ENCODE measurements at regions not wholly inside any gene's neighbourhood (a gene's known extent, or its start where the extent isn't known, plus 50 kb on each side); places are given as distances from the start of the nearest gene placed in this dataset.

DNA sequence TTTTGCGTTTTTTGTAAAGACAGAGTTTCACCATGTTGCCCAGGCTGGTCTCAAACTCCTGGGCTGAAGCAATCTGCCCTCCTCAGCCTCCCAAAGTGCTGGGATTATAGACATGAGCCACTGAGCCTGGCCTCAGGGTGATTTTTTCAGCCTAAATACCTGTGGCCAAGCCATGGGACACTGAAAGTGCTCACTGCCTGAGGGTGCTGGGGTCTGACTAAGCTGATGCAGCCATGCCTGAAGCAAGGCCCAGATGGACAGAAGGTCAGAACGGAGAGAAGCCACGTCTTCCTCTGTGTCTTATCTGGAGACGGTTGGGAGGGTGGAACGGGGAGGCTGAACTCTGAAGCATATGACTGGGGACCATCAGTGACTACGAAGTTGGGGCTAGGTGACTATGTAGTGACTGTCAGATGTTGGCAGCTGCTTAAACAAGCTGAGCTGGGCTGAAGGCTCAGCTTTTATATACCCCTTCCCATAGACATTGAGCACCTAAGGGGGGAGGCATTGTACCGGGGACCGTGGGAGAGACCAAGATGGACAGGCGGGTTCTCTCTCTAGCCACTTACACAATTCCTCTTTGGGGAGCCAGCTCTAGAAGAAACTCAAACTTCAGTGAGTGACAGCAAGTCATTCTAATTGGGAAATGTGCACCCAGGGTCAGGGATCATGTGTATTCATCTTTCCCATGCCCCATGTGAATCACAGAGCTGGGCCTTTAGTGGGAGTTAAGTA is 73.3 kb upstream of the HABP2 start:
- no peaks in the 10 kb centered on the region for H3K36me3 ChIP-seq (ENCODE audit: insufficient read depth, low read length)
- Mint-ChIP-seq H3K27ac (no peak overlapping the region), H3K36me3 (ENCODE audit: low read depth) (no peaks in the 10 kb centered on the region), H3K9me3 (peaks cover 6% of the 10 kb centered on the region), H3K4me3 (no peak overlapping the region), H3K27me3 (no peaks in the 10 kb centered on the region), H3K4me1 (ENCODE audit: low read depth) (no peaks in the 10 kb centered on the region)
- no peaks in the 10 kb centered on the region for H3K4me1 ChIP-seq (ENCODE audit: insufficient read depth, low read length)
- no peaks in the 10 kb centered on the region for H3K27me3 ChIP-seq (ENCODE audit: control insufficient read depth in 1 of 2, insufficient read depth in 2 of 2, low read length in 2 of 2)
- DNase-seq (no peak), ATAC-seq (ENCODE audit: poor library complexity) (no peak)
- ChIA-PET CTCF (no interaction called here), POLR2A (no interaction called here)
- intact Hi-C loops (cut with DNase I, micrococcal nuclease), result no loop called here
- H3K9me3 ChIP-seq (ENCODE audit: control insufficient read depth in 1 of 2, insufficient read depth in 1 of 2, low read length in 2 of 2), result peaks cover 8 to 16% of the 10 kb centered on the region in 2 experiments
- no peak overlapping the region for H3K27ac ChIP-seq (ENCODE audit: low read depth in 1 of 2, low read length in 2 of 2)
- no peak for TF ChIP-seq CTCF (IDR thresholded peaks at IDR 0.05)
- H3K4me3 ChIP-seq (ENCODE audit: low read length), result no peak overlapping the region

DNA sequence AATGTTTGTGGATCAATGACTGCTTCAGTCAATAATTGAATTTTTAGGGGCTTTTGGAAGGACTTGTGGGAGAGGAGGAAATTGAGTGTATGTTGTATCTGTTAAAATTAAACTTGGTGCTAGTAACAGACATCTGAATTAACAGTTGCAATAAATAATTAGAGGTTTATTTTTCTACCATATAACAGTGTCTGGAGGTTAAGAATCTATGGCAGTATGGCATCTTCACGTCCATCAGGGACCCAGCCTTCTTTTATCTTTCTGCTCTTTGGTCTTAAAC is 72.8 kb upstream of the HABP2 start:
- ChIA-PET CTCF (no interaction called here), POLR2A (no interaction called here)
- Histone ChIP-seq H3K4me3 (ENCODE audit: low read length) (no peak overlapping the region), H3K27ac (ENCODE audit: low read depth in 1 of 2, low read length in 2 of 2) (no peak overlapping the region), H3K36me3 (ENCODE audit: insufficient read depth, low read length) (no peaks in the 10 kb centered on the region), H3K27me3 (ENCODE audit: control insufficient read depth in 1 of 2, insufficient read depth in 2 of 2, low read length in 2 of 2) (no peaks in the 10 kb centered on the region), H3K9me3 (ENCODE audit: control insufficient read depth in 1 of 2, insufficient read depth in 1 of 2, low read length in 2 of 2) (peaks cover 8 to 16% of the 10 kb centered on the region in 2 experiments), H3K4me1 (ENCODE audit: insufficient read depth, low read length) (no peaks in the 10 kb centered on the region)
- intact Hi-C loops (cut with DNase I, micrococcal nuclease), result no loop called here
- H3K4me1 Mint-ChIP-seq (ENCODE audit: low read depth), result no peaks in the 10 kb centered on the region
- H3K27me3 Mint-ChIP-seq, result no peaks in the 10 kb centered on the region
- DNase-seq (no peak), ATAC-seq (ENCODE audit: poor library complexity) (no peak)
- H3K36me3 Mint-ChIP-seq (ENCODE audit: low read depth), result no peaks in the 10 kb centered on the region
- no peak overlapping the region for H3K4me3 Mint-ChIP-seq
- no peak for TF ChIP-seq CTCF (IDR thresholded peaks at IDR 0.05)
- no peak overlapping the region for H3K27ac Mint-ChIP-seq
- H3K9me3 Mint-ChIP-seq, result peaks cover 6% of the 10 kb centered on the region

GRCh38 chr10:113480851-113481502 is 71.9 kb upstream of the HABP2 start:
- Mint-ChIP-seq H3K36me3 (ENCODE audit: low read depth) (no peaks in the 10 kb centered on the region), H3K4me1 (ENCODE audit: low read depth) (no peaks in the 10 kb centered on the region), H3K4me3 (no peak overlapping the region), H3K27ac (no peak overlapping the region), H3K27me3 (no peaks in the 10 kb centered on the region), H3K9me3 (peaks cover 6% of the 10 kb centered on the region)
- H3K27me3 ChIP-seq (ENCODE audit: control insufficient read depth in 1 of 2, insufficient read depth in 2 of 2, low read length in 2 of 2), result no peaks in the 10 kb centered on the region
- H3K36me3 ChIP-seq (ENCODE audit: insufficient read depth, low read length), result no peaks in the 10 kb centered on the region
- no peak for DNase-seq
- H3K27ac ChIP-seq (ENCODE audit: low read depth in 1 of 2, low read length in 2 of 2), result no peak overlapping the region
- H3K9me3 ChIP-seq (ENCODE audit: control insufficient read depth in 1 of 2, insufficient read depth in 1 of 2, low read length in 2 of 2), result peaks cover 8 to 16% of the 10 kb centered on the region in 2 experiments
- ChIA-PET POLR2A (no interaction called here), CTCF (no interaction called here)
- TF ChIP-seq CTCF (IDR thresholded peaks at IDR 0.05), result no peak
- no peaks in the 10 kb centered on the region for H3K4me1 ChIP-seq (ENCODE audit: insufficient read depth, low read length)
- intact Hi-C loops (cut with DNase I, micrococcal nuclease), result no loop called here
- H3K4me3 ChIP-seq (ENCODE audit: low read length), result no peak overlapping the region
- ATAC-seq (ENCODE audit: poor library complexity), result no peak

Data from CD4-positive, alpha-beta T cell (primary cell).